LoVo (cell line): ENCODE measurements at regions not wholly inside any gene's neighbourhood (a gene's known extent, or its start where the extent isn't known, plus 50 kb on each side); places are given as distances from the start of the nearest gene placed in this dataset.
"Not testable (repeated sequence)": the region's sequence is repeated elsewhere in the genome, so short reads cannot be mapped to it uniquely, and the experiment has no call there.

Experiments
- DNase-seq: peaks from one replicate; pipeline ENCODE4 v3.0.0-alpha.2; 2016; ENCODE audit warnings: low spot score

DNA sequence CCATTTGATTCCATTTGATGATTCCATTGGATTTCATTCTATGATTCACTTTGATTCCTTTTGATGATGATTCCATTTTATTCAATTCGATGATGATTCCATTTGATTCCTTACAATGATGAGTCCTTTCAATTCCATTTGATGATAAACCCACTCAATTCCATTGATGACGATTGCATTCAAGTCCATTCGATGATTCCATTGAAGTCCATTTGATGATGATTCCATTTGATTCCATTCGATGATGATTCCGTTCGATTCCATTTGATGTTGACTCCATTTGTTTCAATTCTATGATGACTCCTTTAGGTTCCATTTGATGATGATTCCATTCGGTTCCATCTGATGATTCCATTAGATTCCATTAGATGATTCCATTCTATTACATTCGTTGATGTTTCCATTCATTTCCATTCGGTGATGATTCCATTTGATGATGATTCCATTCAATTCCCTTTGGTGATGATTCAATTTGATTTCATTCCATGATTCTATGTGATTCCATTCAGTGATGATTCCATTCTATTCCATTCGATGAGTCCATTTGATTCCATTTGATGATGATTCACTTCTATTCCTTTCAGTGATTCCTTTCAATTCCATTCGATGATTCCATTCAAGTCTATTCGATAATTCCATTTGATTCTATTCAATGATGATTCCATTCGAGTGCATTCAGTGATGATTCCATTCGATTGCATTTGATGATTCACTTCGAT is 1106.0 kb downstream of the RPIA start:
- no peak for DNase-seq

DNA sequence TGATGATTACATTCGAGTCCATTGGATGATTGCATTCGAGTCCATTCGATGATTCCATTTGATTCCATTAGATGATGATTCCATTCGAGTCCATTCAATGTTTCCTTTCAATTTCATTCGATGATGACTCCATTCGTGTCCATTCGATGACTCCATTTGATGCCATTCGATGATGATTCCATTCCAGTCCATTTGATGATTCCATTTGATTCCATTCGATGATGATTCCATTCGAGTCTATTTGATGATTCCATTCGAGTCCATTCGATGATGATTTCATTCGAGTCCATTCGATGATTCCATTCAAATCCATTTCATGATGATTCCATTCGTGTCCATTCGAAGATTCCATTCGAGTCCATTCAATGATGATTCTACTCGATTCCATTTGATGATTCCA is 1109.7 kb downstream of the RPIA start:
- not testable (repeated sequence) for DNase-seq

DNA sequence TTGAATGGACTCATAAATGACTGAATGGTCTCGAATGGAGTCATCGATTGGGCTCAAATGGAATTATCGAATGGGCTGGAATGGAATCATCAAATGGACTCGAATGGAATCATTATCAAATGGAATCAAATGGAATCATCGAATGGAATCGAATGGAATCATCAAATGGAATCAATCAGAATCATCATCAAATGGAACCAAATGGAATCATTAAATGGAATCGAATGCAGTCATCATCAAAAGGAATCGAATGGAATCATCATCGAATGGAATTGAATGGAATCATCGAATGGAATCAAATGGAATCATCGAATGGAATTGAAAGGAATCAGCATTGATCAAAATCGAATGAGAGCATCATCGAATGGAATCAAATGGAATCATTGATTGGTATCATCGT is 1114.9 kb downstream of the RPIA start:
- DNase-seq: not testable (repeated sequence)

DNA sequence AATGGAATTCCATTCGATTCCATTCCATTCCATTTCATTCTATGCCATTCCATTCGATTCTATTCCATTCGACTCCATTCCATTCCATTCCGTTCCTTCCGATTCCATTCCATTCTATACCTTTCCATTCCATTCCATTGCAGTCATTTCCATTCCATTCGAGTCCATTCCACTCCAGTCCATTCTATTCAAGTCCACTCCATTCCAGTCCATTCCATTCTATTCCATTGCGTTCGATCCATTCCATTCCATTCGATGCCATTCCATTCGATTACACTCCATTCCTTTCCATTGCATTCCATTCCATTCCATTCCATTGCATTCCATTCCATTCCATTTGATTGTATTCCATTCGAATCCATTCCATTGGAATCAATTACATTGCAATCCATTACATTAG is 1119.8 kb downstream of the RPIA start:
- DNase-seq: no peak

DNA sequence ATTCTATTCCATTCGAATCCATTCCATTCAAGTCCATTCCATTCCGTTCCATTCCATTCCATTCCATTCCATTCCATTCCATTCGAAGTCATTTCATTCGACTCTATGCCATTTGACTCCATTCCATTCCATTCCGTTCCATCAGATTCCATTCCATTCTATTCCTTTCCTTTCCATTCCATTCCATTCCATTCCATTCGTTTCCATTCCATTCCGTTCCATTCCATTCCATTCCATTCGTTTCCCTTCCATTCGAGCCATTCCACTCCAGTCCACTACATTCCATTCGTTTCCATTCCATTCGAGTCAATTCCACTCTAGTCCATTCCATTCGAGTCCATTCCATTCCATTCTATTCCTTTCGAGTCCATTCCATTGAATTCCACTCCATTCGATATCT is 1120.4 kb downstream of the RPIA start:
- DNase-seq: not testable (repeated sequence)

DNA sequence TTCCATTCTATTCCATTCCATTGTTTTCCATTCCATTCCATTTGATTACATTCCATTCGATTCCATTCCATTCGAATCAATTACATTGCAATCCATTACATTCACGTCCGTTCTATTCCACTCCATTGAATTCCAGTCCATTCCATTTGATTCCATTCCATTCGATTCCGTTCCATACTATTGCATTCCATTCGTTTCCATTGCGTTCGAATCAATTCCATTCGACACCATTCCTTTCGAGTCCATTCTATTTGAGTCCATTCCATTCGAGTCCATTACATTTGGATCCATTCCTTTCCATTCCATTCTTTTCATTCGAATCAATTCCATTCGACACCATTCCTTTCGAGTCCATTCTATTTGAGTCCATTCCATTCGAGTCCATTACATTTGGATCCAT is 1122.9 kb downstream of the RPIA start:
- not testable (repeated sequence) for DNase-seq

DNA sequence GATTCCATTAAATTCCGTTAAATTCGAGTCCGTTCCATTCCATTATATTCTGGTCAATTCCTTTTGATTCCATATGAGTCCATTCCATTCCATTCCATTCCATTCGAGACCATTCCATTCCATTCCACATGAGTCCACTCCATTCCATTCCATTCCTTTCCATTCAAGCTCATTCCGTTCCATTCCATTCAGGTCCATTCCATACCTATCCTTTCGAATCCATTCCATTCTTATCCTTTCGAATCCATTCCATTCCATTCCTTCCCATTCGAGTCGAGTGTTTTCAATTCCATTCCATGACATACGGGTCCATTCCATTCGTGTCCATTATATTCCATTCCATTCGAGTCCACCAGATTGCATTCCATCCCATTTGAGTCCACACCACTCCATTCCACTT is 1127.4 kb downstream of the RPIA start:
- DNase-seq: no peak

DNA sequence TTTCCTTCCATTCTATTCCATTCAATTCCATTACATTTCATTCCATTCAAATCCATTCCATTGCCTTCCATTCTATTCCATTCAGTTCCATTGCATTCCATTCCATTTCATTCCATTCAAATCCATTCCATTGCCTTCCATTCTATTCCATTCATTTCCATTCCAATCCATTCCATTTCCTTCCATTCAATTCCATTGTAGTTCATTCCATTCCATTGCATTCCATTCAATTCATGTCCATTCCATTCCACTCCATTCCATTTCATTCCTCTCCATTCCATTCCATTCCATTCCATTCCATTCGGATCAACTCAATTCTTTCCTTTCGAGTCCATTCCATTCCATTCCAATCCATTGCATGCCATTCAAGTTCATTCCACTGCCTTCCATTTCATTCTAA is 1128.3 kb downstream of the RPIA start:
- DNase-seq: no peak

DNA sequence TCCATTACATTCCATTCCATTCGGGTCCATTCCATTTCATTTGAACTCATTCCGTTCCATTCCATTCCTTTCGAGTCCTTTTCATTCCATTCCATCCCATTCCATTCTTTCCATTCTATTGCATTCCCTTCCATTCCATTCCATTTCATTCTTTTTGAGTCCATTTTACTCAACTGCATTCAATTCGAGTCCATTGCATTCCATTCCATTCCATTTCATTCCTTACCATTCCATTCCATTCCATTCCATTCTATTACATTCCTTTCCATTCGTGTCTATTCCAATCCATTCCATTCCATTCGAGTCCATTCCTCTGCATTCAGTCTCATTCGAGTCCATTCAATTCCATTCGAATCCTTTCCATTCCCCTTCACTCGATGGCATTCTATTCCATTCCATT is 1128.8 kb downstream of the RPIA start:
- no peak for DNase-seq

DNA sequence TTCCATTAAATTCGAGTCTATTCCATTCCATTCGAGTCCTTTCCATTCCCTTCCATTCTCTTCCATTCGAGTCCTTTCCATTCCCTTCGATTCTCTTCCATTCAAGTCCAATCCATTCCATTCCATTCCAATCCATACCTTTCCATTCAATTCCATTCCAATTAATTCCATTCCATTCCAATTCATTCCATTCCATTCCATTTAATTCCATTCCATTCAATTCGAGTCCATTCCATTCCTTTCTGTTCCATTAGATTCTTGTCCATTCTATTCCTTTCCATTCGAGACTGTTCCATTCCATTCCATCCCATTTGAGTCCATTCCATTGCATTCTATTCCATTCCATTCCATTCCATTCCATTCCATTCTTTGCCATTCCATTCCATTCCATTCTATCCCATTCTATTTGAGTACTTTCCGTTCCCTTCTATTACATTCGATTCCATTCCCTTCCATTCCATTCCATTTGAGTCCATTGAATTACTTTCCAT is 1130.0 kb downstream of the RPIA start:
- no peak for DNase-seq

DNA sequence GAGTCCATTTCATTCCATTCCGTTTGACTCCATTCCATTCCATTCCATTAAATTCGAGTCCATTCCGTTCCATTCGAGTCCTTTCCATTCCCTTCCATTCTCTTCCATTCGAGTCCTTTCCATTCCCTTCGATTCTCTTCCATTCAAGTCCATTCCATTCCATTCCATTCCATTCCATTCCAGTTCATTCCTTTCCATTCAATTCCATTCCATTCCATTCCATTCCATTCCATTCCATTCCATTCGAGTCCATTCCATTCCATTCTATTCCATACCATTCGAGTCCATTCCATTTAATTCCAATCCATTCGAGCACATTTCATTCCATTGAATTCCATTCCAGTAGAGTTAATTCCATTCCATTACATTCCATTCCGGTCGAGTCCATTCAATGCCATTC is 1130.9 kb downstream of the RPIA start:
- not testable (repeated sequence) for DNase-seq

DNA sequence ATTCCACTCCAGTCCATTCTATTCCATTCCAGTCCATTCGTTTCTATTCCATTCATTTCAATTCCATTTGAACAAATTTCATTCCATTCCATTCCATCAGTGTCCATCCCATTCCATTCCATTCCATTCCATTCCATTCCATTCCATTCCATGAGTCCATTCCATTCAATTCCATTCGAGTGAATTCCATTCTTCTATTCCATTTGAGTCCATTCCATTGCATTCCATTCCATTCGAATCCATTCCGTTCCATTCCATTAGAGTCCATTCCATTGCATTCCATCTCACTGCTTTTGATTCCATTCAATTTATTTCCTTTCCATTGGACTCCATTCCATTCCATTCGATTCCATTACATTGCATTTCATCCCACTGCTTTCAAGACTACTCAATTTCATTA is 1132.1 kb downstream of the RPIA start:
- DNase-seq: no peak

DNA sequence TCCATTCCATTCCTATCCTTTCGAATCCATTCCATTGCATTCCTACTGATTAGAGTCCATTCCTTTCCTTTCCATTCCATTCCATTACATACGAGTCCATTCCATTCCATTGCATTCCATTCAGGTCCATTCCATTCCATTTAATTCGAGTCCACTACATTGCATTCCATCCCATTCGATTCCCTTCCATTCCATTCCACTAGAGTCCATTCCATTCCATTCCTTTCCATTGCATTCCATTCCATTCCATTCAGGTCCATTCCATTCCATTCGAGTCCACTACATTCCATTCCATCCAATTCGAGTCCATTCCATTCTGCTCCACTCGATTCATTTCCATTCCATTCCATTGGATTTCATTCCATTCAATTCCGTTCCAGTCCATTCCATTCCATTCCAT is 1133.6 kb downstream of the RPIA start:
- DNase-seq: no peak

DNA sequence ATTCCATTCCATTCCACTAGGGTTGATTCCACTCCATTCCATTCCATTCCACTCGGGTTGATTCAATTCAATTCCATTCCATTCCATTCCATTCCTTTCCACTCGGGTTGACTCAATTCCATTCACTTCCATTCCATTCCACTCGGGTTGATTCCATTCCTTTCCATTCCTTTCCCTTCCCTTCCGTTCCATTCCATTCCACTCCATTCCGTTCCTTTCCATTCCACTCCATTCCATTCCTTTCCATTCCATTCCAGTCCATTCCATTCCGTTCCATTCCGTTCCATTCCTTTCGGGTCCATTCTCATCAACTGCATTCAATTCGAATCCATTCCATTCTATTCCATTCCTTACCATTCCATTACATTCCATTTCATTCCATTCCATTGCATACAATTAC is 1135.3 kb downstream of the RPIA start:
- not testable (repeated sequence) for DNase-seq

DNA sequence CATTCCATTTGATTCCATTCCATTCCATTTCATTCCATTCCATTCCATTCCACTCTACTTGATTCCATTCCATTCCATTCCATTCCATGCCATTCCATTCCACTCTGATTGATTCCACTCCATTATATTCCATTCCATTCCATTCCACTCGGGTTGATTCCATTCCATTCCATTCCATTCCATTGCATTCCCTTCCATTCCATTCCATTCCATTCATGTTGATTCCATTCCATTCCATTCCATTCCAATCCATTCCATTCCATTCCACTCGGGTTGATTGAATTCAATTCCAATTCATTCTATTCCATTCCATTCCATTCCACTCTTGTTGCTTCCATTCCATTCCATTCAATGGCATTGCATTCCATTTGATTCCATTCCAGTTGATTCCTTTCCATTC is 1136.4 kb downstream of the RPIA start:
- not testable (repeated sequence) for DNase-seq

DNA sequence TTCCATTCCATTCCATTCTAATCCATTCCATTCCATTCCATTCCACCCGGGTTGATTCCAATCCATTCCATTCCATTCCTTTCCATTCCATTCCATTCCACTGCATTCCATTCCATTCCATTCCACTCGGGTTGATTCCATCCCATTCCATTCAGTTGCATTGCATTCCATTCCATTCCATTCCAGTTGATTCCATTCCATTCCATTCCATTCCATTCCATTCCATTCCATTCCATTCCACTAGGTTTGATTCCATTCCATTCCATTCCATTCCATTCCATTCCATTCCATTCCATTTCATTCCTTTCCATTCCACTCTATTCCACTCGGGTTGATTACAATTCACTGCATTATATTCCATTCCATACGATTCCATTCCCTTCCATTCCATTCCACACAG is 1136.9 kb downstream of the RPIA start:
- DNase-seq: not testable (repeated sequence)

DNA sequence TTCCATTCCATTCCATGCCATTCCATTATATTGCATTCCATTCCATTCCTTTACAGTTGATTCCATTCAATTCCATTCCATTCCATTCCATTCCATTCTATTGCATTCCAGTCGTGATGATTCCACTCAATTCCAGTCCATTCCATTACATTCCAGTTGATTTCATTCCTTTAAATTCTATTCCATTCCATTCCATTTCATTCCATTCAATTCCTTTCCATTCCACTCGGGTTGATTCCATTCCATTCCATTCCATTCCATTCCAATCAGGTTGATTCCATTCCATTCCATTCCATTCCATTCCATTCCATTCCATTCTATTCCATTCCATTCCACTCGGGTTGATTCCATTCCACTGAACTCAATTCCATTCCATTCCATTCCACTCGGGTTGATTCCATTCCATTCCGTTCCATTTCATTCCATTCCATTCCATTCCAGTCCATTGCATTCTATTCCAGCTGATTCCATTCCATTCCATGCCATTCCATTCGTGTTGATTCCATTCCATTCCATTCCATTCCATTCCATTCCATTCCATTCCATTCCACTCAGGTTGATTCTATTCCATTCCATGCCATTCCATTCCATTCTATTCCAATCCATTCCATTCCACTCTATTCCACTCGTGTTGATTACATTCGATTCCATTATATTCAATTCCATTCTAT is 1137.6 kb downstream of the RPIA start:
- not testable (repeated sequence) for DNase-seq

DNA sequence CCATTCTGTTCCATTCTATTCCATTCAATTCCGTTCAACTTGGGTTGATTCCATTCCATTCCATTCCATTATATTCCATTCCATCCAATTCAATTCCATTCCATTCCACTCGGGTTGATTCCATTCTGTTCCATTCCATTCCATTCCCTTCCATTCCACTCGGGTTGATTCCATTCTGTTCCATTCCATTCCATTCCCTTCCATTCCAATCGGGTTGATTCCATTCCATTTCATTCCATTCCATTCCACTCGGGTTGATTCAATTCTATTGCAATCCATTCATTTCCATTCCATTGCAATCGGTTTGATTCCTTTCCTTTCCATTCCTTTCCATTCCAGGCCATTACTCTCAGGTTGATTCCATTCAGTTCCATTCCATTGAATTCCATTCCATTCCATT is 1138.4 kb downstream of the RPIA start:
- no peak for DNase-seq

DNA sequence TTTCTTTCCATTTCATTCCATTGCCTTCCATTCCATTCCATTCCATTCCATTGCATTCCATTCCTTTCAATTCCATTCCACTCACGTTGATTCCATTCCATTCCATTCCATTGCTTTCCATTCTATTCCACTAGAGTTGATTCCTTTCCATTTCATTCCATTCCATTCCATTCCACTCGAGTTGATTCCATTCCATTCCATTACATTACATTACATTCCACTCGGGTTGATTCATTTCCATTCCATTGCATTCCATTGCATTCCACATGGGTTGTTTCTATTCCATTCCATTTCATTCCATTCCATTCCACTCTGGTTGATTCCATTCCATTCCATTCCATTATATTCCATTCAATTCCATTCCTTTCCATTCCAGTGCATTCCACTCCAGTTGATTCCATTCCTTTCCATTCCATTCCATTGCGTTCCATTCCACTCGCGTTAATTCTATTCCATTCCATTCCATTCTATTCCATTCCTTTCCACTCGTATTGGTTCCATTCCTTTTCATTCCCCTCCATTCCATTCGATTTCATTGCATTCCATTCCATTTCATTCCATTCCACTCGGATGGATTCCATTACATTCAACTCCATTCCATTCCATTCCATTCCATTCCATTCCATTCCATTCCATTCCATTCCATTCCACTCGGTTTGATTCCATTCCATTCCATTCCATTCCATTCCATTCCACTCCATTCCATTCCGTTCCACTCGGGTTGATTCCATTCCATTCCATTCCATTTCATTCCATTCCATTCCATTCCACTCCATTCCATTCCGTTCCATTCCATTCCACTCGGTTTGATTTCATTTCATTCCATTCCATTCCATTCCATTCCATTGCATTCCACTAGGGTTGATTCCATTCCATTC is 1139.1 kb downstream of the RPIA start:
- DNase-seq: not testable (repeated sequence)

DNA sequence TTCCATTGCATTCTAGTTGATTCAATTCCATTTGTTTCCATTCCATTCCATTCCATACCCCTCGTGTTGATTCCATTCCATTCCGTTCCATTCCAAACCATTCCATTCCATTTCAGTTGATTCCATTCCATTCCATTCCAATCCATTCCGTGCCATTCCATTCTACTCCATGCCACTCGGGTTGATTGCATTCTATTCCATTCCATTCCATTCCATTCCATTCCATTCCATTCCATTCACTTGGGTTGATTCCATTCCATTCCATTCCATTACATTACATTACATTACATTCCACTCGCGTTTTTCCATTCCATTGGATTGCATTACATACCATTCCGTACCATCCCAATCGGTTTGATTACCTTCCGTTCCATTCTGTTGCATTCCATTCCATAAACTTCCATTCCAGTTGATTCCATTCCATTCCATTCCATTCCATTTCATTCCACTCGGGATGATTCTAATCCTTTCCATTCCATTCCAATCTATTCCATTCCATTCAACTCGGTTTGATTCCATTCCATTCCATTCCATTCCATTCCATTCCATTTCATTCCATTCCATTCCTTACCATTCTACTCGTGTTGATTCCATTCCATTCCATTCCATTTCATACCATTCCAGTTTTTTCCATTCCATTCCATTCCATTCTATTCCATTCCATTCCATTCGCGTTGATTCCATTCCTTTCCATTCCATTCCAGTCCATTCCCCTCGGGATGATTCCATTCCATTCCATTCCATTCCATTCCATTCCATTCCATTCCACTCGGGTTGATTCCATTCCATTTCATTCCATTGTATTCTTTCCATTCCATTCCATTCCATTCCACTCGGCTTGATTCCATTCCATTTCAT is 1140.4 kb downstream of the RPIA start:
- DNase-seq: no peak

DNA sequence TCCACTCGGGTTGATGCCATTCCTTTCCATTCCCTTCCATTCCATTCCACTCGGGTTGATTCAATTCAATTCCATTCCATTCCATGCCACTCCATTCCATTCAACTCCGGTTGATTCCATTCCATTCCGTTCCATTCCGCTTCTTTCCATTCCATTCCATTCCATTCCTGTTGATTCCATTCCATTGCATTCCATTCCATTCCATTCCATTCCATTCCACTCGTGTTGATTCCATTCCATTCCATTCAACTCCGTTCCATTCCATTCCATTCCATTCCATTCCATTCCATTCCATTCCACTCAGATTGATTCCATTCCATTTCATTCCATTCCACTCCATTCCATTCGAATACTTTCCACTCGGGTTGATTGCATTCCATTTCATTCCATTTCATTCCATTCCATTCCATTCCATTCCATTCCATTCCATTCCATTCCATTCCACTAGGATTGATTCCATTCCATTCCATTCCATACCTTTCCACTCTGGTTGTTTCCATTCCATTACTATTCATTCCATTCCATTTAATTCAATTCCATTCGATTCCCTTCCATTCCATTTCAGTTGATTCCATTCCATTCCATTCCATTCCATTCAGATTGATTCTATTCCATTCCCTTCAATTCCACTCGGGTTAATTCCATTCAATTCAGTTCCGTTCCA is 1141.8 kb downstream of the RPIA start:
- DNase-seq: no peak
